SK-N-SH treated with all-trans-retinoic acid at 6 μM for 48 hours (cell line): ENCODE measurements at regions not wholly inside any gene's neighbourhood (a gene's known extent, or its start where the extent isn't known, plus 50 kb on each side); places are given as distances from the start of the nearest gene placed in this dataset.
"Not testable (repeated sequence)": the region's sequence is repeated elsewhere in the genome, so short reads cannot be mapped to it uniquely, and the experiment has no call there.

Experiments used
- ATAC-seq: fragments of 200-7000 bp; cut with Tn5 transposase; 3 replicates; pipeline ENCODE4 v1.9.1; 2020; ENCODE audit warnings: mild to moderate bottlenecking, moderate library complexity
- ARNTL ChIP-seq: fragments of 450-650 bp; formaldehyde crosslinking; IDR thresholded peaks from 2 replicates; pipeline ENCODE4 v1.5.0; 2020; ENCODE audit warnings: low read depth, mild to moderate bottlenecking, moderate library complexity, borderline replicate concordance
- BACH2 ChIP-seq: fragments of 250-450 bp; sonication (Bioruptor Pico); IDR thresholded peaks from 2 replicates; pipeline ENCODE4 v1.9.0; 2021; ENCODE audit warnings: mild to moderate bottlenecking, borderline replicate concordance
- CREB5 ChIP-seq: fragments of 250-450 bp; sonication (Bioruptor Pico); IDR thresholded peaks from 2 replicates; pipeline ENCODE4 v1.5.1; 2020; ENCODE audit warnings: low read depth, mild to moderate bottlenecking, moderate library complexity
- CSDC2 ChIP-seq: fragments of 250-450 bp; sonication (Bioruptor Pico); IDR thresholded peaks from 2 replicates; pipeline ENCODE4 v1.5.0; 2020; ENCODE audit warnings: mild to moderate bottlenecking, moderate library complexity
- CSRNP3 ChIP-seq: fragments of 250-450 bp; sonication (Bioruptor Pico); IDR thresholded peaks from 2 replicates; pipeline ENCODE4 v1.5.1; 2021; ENCODE audit warnings: mild to moderate bottlenecking, moderate library complexity
- ESRRG ChIP-seq: fragments of 250-450 bp; sonication (Bioruptor Pico); IDR thresholded peaks from 2 replicates; pipeline ENCODE4 v1.6.1; 2021; ENCODE audit warnings: mild to moderate bottlenecking
- GLIS3 ChIP-seq: fragments of 250-450 bp; sonication (Bioruptor Pico); IDR thresholded peaks from 2 replicates; pipeline ENCODE4 v1.5.0; 2020; ENCODE audit warnings: mild to moderate bottlenecking, moderate library complexity
- ISL1 ChIP-seq: fragments of 250-450 bp; sonication (Bioruptor Pico); IDR thresholded peaks from 2 replicates; pipeline ENCODE4 v2.1.2; 2022; ENCODE audit warnings: mild to moderate bottlenecking, moderate library complexity
- OSR1 ChIP-seq: fragments of 250-450 bp; sonication (Bioruptor Pico); IDR thresholded peaks from 2 replicates; pipeline ENCODE4 v1.8.0; 2022; ENCODE audit warnings: moderate library complexity, mild to moderate bottlenecking, inconsistent platforms
- PATZ1 ChIP-seq: fragments of 250-450 bp; sonication (Bioruptor Pico); IDR thresholded peaks from 2 replicates; pipeline ENCODE4 v1.8.0; 2020; ENCODE audit warnings: mild to moderate bottlenecking, moderate library complexity, borderline replicate concordance
- POU6F1 ChIP-seq: fragments of 250-450 bp; sonication (Bioruptor Pico); IDR thresholded peaks from 2 replicates; pipeline ENCODE4 v1.8.0; 2021; ENCODE audit warnings: low read depth, mild to moderate bottlenecking, moderate library complexity, borderline replicate concordance
- PPARA ChIP-seq: fragments of 250-450 bp; sonication (Bioruptor Pico); IDR thresholded peaks from 2 replicates; pipeline ENCODE4 v1.5.0; 2020; ENCODE audit warnings: mild to moderate bottlenecking, borderline replicate concordance
- RARB ChIP-seq: fragments of 250-450 bp; sonication (Bioruptor Pico); IDR thresholded peaks from 2 replicates; pipeline ENCODE4 v1.8.0; 2021; ENCODE audit warnings: mild to moderate bottlenecking, moderate library complexity
- SNAI2 ChIP-seq: fragments of 250-450 bp; sonication (Bioruptor Pico); IDR thresholded peaks from 2 replicates; pipeline ENCODE4 v1.5.0; 2020; ENCODE audit warnings: mild to moderate bottlenecking, moderate library complexity
- TCF4 ChIP-seq: fragments of 250-450 bp; sonication (Bioruptor Pico); IDR thresholded peaks from 2 replicates; pipeline ENCODE4 v1.8.0; 2021; ENCODE audit warnings: mild to moderate bottlenecking, moderate library complexity, borderline replicate concordance
- TOX ChIP-seq: fragments of 250-450 bp; sonication (Bioruptor Pico); IDR thresholded peaks from 2 replicates; pipeline ENCODE4 v1.8.0; 2021; ENCODE audit warnings: mild to moderate bottlenecking, moderate library complexity, borderline replicate concordance
- TSHZ2 ChIP-seq: fragments of 250-450 bp; sonication (Bioruptor Pico); IDR thresholded peaks from 2 replicates; pipeline ENCODE4 v1.5.0; 2020; ENCODE audit warnings: mild to moderate bottlenecking, moderate library complexity
- ZC3H10 ChIP-seq: fragments of 250-450 bp; sonication (Bioruptor Pico); IDR thresholded peaks from 2 replicates; pipeline ENCODE4 v1.5.1; 2021; ENCODE audit warnings: mild to moderate bottlenecking, moderate library complexity
- ZFP3 ChIP-seq: fragments of 250-450 bp; sonication (Bioruptor Pico); IDR thresholded peaks from 2 replicates; pipeline ENCODE4 v1.5.0; 2020; ENCODE audit warnings: mild to moderate bottlenecking, moderate library complexity
- ZFP30 ChIP-seq: fragments of 450-650 bp; formaldehyde crosslinking; IDR thresholded peaks from 2 replicates; pipeline ENCODE4 v1.5.0; 2022; ENCODE audit warnings: mild to moderate bottlenecking, moderate library complexity
- ZNF565 ChIP-seq: fragments of 450-650 bp; formaldehyde crosslinking; conservative IDR thresholded peaks from 2 replicates; pipeline ENCODE4 v1.5.0; 2020; ENCODE audit warnings: low read depth, mild to moderate bottlenecking, moderate library complexity
- ZNF70 ChIP-seq: fragments of 450-650 bp; formaldehyde crosslinking; IDR thresholded peaks from 2 replicates; pipeline ENCODE4 v1.5.0; 2020; ENCODE audit warnings: mild to moderate bottlenecking, moderate library complexity
- ZNF8 ChIP-seq: fragments of 450-650 bp; formaldehyde crosslinking; IDR thresholded peaks from 2 replicates; pipeline ENCODE4 v1.5.0; 2020; ENCODE audit warnings: mild to moderate bottlenecking, moderate library complexity

- TF ChIP-seq SNAI2 (CRISPR knock-in tag) (no peak), GLIS3 (CRISPR knock-in tag) (no peak), ARNTL (CRISPR knock-in tag) (no peak), CSRNP3 (CRISPR knock-in tag) (no peak), RARB (CRISPR knock-in tag) (no peak), PATZ1 (CRISPR knock-in tag) (no peak), ZNF8 (CRISPR knock-in tag) (no peak), TCF4 (CRISPR knock-in tag) (no peak), CREB5 (CRISPR knock-in tag) (no peak), ZFP30 (no peak), ISL1 (no peak), ZFP3 (CRISPR knock-in tag) (no peak), POU6F1 (CRISPR knock-in tag) (no peak), ESRRG (CRISPR knock-in tag) (no peak), BACH2 (CRISPR knock-in tag) (no peak), CSDC2 (CRISPR knock-in tag) (no peak), PPARA (CRISPR knock-in tag) (no peak), ZNF565 (CRISPR knock-in tag) (no peak), ZC3H10 (no peak)
Measured at GRCh38 chr11:42786981-42787380, 524.8 kb upstream of the API5 start.

GRCh38 chr11:42795483-42795882 lies 516.3 kb upstream of the API5 start:
- not testable (repeated sequence) for ATAC-seq

More at GRCh38 chr11:42786981-42787380, 524.8 kb upstream of the API5 start:
- ATAC-seq: no peak

- TF ChIP-seq CSDC2 (CRISPR knock-in tag): no peak
- TF ChIP-seq ARNTL (CRISPR knock-in tag): no peak
- TF ChIP-seq ZFP30: no peak
- no peak for TF ChIP-seq POU6F1 (CRISPR knock-in tag)
- no peak for TF ChIP-seq TOX (CRISPR knock-in tag)
- no peak for TF ChIP-seq TCF4 (CRISPR knock-in tag)
- TF ChIP-seq BACH2 (CRISPR knock-in tag): no peak
- no peak for TF ChIP-seq ZNF70 (CRISPR knock-in tag)
- no peak for TF ChIP-seq SNAI2 (CRISPR knock-in tag)
- no peak for TF ChIP-seq ZFP3 (CRISPR knock-in tag)
- TF ChIP-seq ESRRG (CRISPR knock-in tag): no peak
- no peak for TF ChIP-seq CREB5 (CRISPR knock-in tag)
- TF ChIP-seq CSRNP3 (CRISPR knock-in tag): no peak
- no peak for TF ChIP-seq OSR1 (CRISPR knock-in tag)
- no peak for TF ChIP-seq ZNF565 (CRISPR knock-in tag)
- TF ChIP-seq RARB (CRISPR knock-in tag): no peak
- TF ChIP-seq TSHZ2: no peak
- no peak for ATAC-seq
Measured at GRCh38 chr11:42800041-42800440, 511.8 kb upstream of the API5 start.
